HEK293 (cell line): ENCODE measurements at regions not wholly inside any gene's neighbourhood (a gene's known extent, or its start where the extent isn't known, plus 50 kb on each side); places are given as distances from the start of the nearest gene placed in this dataset.
A peak's percentile ranks its signal among the peaks of the same experiment; 100 is the strongest.

Experiments used
- CTCF ChIA-PET: fragments of 350-600 bp; formaldehyde crosslinking; extraction: SDS; loops from one replicate; lab custom pipeline; 2021; ENCODE audit warnings: antibody characterized with exemption; lab: Yijun Ruan, JAX
- POLR2A ChIA-PET: fragments of 300-600 bp; formaldehyde crosslinking; extraction: SDS; loops from one replicate; lab custom pipeline; 2020; ENCODE audit warnings: antibody characterized with exemption, inconsistent platforms; lab: Yijun Ruan, JAX
- H3K27ac ChIP-seq: fragments of 200-500 bp; sonication (Bioruptor generic); 2 replicates; pipeline ENCODE4 v1.5.1; 2014; ENCODE audit warnings: low read depth, low read length, control low read depth, inconsistent platforms; ENCODE audit errors: extremely low read depth
- H3K36me3 ChIP-seq, 2 experiments: fragments of 200-500 bp in 1 of 2; sonication (Bioruptor generic) in 1 of 2; 1 replicate in 1 of 2; 2 replicates in 1 of 2; pipeline ENCODE4 v1.5.1; 2014 to 2017; ENCODE audit warnings: inconsistent platforms in 2 of 2, low read length in 2 of 2; ENCODE audit not compliant: control insufficient read depth in 2 of 2, insufficient read depth in 1 of 2
- H3K4me1 ChIP-seq: fragments of 200-500 bp; sonication (Bioruptor generic); 2 replicates; pipeline ENCODE4 v1.5.1; 2014; ENCODE audit warnings: mild to moderate bottlenecking, low read length, inconsistent platforms; ENCODE audit not compliant: control insufficient read depth, insufficient read depth
- H3K4me3 ChIP-seq: 2 replicates; pipeline ENCODE4 v1.5.1; 2011; ENCODE audit warnings: low read depth, mild to moderate bottlenecking, control low read depth, low read length, moderate library complexity
- H3K9me3 ChIP-seq: fragments of 200-500 bp; sonication (Bioruptor generic); 2 replicates; pipeline ENCODE4 v1.5.1; 2014; ENCODE audit warnings: low read depth, low read length, inconsistent platforms; ENCODE audit not compliant: control insufficient read depth, insufficient read depth
- IKZF3 ChIP-seq: fragments of 450-650 bp; IDR thresholded peaks from 2 replicates; pipeline ENCODE4 v1.5.0; 2018; ENCODE audit warnings: missing biosample characterization, mild to moderate bottlenecking, missing genetic modification characterization, moderate library complexity
- KLF9 ChIP-seq: fragments of 450-650 bp; formaldehyde crosslinking; IDR thresholded peaks from 2 replicates; pipeline ENCODE4 v1.5.1; 2016; ENCODE audit warnings: missing biosample characterization, missing genetic modification characterization, low read depth
- SALL2 ChIP-seq: fragments of 450-650 bp; formaldehyde crosslinking; IDR thresholded peaks from 2 replicates; pipeline ENCODE4 v1.5.0; 2017; ENCODE audit warnings: missing biosample characterization, mild to moderate bottlenecking, missing genetic modification characterization, borderline replicate concordance
- ZBTB1 ChIP-seq: fragments of 450-650 bp; formaldehyde crosslinking; IDR thresholded peaks from 2 replicates; pipeline ENCODE4 v1.5.1; 2016; ENCODE audit warnings: missing biosample characterization, missing genetic modification characterization
- ZBTB26 ChIP-seq: fragments of 450-650 bp; formaldehyde crosslinking; optimal IDR thresholded peaks from 2 replicates; pipeline ENCODE3; 2016; ENCODE audit warnings: missing biosample characterization, mild to moderate bottlenecking, missing genetic modification characterization
- ZNF121 ChIP-seq: fragments of 450-650 bp; formaldehyde crosslinking; IDR thresholded peaks from 2 replicates; pipeline ENCODE4 v1.5.1; 2016; ENCODE audit warnings: missing biosample characterization, missing genetic modification characterization
- ZNF362 ChIP-seq: fragments of 450-650 bp; formaldehyde crosslinking; IDR thresholded peaks from 2 replicates; pipeline ENCODE4 v1.5.1; 2016; ENCODE audit warnings: missing biosample characterization, missing genetic modification characterization
- ZNF585B ChIP-seq: fragments of 450-650 bp; formaldehyde crosslinking; IDR thresholded peaks from 2 replicates; pipeline ENCODE4 v1.5.1; 2016; ENCODE audit warnings: missing biosample characterization, missing genetic modification characterization
- ZNF596 ChIP-seq: fragments of 450-650 bp; IDR thresholded peaks from 2 replicates; pipeline ENCODE4 v1.5.0; 2018; ENCODE audit warnings: missing biosample characterization, mild to moderate bottlenecking, missing genetic modification characterization, moderate library complexity
- ZNF654 ChIP-seq: fragments of 450-650 bp; formaldehyde crosslinking; IDR thresholded peaks from 2 replicates; pipeline ENCODE4 v1.5.1; 2016; ENCODE audit warnings: low read depth, missing biosample characterization, missing genetic modification characterization
- TF ChIP-seq, protein P1 (sequence below): fragments of 450-650 bp; formaldehyde crosslinking; IDR thresholded peaks from 2 replicates; pipeline ENCODE4 v1.5.1; 2016; ENCODE audit warnings: missing biosample characterization, missing genetic modification characterization
- TF ChIP-seq, protein P2 (sequence below): fragments of 450-650 bp; formaldehyde crosslinking; IDR thresholded peaks from 2 replicates; pipeline ENCODE4 v1.5.1; 2017; ENCODE audit warnings: missing biosample characterization, missing genetic modification characterization
- TF ChIP-seq, protein P3 (sequence below): fragments of 450-650 bp; formaldehyde crosslinking; IDR thresholded peaks from 2 replicates; pipeline ENCODE4 v1.5.1; 2016; ENCODE audit warnings: missing biosample characterization, missing genetic modification characterization

GRCh38 chr2:174690026-174690425, 74.2 kb downstream of the CHRNA1 start:
- Histone ChIP-seq H3K4me3 (no peak overlapping the region), H3K9me3 (no peaks in the 10 kb centered on the region), H3K27ac (no peak overlapping the region), H3K4me1 (no peaks in the 10 kb centered on the region), H3K36me3 (no peaks in the 10 kb centered on the region)
- ChIA-PET POLR2A (no interaction called here), CTCF (interaction anchor here (1.3 to 7.9 kb wide), 3 partner anchors 8 to 112 kb away, joined by 4 to 93 read pairs (median 23); no protein-coding TSS in a partner anchor)
- TF ChIP-seq KLF9 (tag by site-specific recombination), result no peak
- TF ChIP-seq ZBTB26, result no peak
- TF ChIP-seq, protein P1, sequence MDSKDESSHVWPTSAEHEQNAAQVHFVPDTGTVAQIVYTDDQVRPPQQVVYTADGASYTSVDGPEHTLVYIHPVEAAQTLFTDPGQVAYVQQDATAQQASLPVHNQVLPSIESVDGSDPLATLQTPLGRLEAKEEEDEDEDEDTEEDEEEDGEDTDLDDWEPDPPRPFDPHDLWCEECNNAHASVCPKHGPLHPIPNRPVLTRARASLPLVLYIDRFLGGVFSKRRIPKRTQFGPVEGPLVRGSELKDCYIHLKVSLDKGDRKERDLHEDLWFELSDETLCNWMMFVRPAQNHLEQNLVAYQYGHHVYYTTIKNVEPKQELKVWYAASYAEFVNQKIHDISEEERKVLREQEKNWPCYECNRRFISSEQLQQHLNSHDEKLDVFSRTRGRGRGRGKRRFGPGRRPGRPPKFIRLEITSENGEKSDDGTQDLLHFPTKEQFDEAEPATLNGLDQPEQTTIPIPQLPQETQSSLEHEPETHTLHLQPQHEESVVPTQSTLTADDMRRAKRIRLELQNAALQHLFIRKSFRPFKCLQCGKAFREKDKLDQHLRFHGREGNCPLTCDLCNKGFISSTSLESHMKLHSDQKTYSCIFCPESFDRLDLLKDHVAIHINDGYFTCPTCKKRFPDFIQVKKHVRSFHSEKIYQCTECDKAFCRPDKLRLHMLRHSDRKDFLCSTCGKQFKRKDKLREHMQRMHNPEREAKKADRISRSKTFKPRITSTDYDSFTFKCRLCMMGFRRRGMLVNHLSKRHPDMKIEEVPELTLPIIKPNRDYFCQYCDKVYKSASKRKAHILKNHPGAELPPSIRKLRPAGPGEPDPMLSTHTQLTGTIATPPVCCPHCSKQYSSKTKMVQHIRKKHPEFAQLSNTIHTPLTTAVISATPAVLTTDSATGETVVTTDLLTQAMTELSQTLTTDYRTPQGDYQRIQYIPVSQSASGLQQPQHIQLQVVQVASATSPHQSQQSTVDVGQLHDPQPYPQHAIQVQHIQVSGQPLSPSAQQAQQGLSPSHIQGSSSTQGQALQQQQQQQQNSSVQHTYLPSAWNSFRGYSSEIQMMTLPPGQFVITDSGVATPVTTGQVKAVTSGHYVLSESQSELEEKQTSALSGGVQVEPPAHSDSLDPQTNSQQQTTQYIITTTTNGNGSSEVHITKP, result no peak
- no peak for TF ChIP-seq ZNF585B (tag by site-specific recombination)
- TF ChIP-seq IKZF3 (tag by site-specific recombination), result no peak
- TF ChIP-seq, protein P2, sequence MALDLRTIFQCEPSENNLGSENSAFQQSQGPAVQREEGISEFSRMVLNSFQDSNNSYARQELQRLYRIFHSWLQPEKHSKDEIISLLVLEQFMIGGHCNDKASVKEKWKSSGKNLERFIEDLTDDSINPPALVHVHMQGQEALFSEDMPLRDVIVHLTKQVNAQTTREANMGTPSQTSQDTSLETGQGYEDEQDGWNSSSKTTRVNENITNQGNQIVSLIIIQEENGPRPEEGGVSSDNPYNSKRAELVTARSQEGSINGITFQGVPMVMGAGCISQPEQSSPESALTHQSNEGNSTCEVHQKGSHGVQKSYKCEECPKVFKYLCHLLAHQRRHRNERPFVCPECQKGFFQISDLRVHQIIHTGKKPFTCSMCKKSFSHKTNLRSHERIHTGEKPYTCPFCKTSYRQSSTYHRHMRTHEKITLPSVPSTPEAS, result no peak
- TF ChIP-seq, protein P3, sequence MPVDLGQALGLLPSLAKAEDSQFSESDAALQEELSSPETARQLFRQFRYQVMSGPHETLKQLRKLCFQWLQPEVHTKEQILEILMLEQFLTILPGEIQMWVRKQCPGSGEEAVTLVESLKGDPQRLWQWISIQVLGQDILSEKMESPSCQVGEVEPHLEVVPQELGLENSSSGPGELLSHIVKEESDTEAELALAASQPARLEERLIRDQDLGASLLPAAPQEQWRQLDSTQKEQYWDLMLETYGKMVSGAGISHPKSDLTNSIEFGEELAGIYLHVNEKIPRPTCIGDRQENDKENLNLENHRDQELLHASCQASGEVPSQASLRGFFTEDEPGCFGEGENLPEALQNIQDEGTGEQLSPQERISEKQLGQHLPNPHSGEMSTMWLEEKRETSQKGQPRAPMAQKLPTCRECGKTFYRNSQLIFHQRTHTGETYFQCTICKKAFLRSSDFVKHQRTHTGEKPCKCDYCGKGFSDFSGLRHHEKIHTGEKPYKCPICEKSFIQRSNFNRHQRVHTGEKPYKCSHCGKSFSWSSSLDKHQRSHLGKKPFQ (tag by site-specific recombination), result no peak
- TF ChIP-seq ZNF596, result no peak
- TF ChIP-seq ZNF362 (tag by site-specific recombination), result no peak
- no peak for TF ChIP-seq ZNF121

DNA sequence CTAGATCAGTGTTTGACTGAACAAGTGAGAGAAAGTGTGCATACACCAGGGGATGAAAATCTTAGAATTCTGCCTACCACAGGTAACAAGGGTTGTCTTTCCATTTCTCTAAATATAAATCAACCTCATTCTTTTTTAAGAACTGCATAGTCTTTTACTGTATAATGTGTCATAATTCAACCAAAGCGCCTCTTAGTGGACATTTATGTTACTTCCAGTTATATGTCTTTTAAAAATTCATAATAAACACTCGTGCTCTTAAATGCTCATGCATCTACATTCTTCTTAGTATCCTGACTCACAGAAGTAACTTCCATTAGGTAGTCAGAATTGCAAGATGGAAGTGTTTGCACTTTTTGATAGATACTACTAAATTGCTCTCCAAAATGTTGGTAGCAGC, 76.2 kb downstream of the CHRNA1 start:
- Histone ChIP-seq H3K27ac (no peak overlapping the region), H3K36me3 (no peaks in the 10 kb centered on the region), H3K9me3 (no peaks in the 10 kb centered on the region), H3K4me3 (no peak overlapping the region), H3K4me1 (no peaks in the 10 kb centered on the region)
- POLR2A ChIA-PET, result interaction anchor here (0.6 kb wide), 1 partner anchor 225 kb away, joined by 4 read pairs; no protein-coding TSS in a partner anchor
- CTCF ChIA-PET, result interaction anchor here (0.7 to 7.9 kb wide), 21 partner anchors 8 to 231 kb away, joined by 3 to 93 read pairs (median 4); no protein-coding TSS in a partner anchor
- TF ChIP-seq ZBTB1 (tag by site-specific recombination), result no peak
- no peak for TF ChIP-seq SALL2 (tag by site-specific recombination)
- peak; percentile 20 for TF ChIP-seq ZNF654
